ENCODE measurements at regions not wholly inside any gene's neighbourhood (a gene's known extent, or its start where the extent isn't known, plus 50 kb on each side); places are given as distances from the start of the nearest gene placed in this dataset.

- TF ChIP-seq, protein P1, sequence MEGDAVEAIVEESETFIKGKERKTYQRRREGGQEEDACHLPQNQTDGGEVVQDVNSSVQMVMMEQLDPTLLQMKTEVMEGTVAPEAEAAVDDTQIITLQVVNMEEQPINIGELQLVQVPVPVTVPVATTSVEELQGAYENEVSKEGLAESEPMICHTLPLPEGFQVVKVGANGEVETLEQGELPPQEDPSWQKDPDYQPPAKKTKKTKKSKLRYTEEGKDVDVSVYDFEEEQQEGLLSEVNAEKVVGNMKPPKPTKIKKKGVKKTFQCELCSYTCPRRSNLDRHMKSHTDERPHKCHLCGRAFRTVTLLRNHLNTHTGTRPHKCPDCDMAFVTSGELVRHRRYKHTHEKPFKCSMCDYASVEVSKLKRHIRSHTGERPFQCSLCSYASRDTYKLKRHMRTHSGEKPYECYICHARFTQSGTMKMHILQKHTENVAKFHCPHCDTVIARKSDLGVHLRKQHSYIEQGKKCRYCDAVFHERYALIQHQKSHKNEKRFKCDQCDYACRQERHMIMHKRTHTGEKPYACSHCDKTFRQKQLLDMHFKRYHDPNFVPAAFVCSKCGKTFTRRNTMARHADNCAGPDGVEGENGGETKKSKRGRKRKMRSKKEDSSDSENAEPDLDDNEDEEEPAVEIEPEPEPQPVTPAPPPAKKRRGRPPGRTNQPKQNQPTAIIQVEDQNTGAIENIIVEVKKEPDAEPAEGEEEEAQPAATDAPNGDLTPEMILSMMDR (IDR thresholded peaks at IDR 0.05): no peak
- Histone ChIP-seq H3K9me3 (peaks cover 11% of the 10 kb centered on the region), H3K4me3 (no peak overlapping the region), H3K27ac (no peak overlapping the region), H3K27me3 (ENCODE audit: insufficient read depth in 3 of 3, low read length in 2 of 3) (no peaks in the 10 kb centered on the region), H3K4me1 (no peaks in the 10 kb centered on the region), H3K36me3 (ENCODE audit: insufficient read depth in 1 of 2, low read depth in 1 of 2) (no peaks in the 10 kb centered on the region)
- DNase-seq (no peak), ATAC-seq (no peak)
- intact Hi-C loops (cut with DNase I): no loop called here
- WGBS, 3 donors: 43 to 54% (median 48%) methylated on average over 2 of the region's 2 CpGs
Measured at GRCh38 chr1:67960766-67961165, 89.7 kb downstream of the DIRAS3 start.

DNA sequence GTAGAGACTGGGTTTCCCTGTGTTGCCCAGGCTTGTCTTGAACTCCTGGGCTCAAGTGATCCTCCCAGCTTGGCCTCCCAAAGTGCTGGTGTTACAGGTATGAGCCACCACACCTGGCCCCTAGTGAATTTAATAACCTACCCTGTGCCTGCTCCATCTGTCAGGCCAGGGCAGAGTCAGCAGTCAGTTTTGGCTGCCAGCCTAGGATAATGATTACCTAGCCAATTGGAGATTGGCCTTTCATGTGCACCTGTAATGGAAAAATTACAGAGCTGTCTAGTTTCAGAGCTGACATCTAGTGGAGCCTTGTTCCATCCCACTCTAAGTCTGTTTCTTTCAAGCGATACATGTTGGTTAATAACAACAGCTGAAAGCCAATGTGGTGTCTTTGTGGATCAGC lies 92.0 kb downstream of the DIRAS3 start:
- no peak for DNase-seq
- H3K36me3 ChIP-seq (ENCODE audit: insufficient read depth in 1 of 2, low read depth in 1 of 2): no peaks in the 10 kb centered on the region
- peaks cover 10% of the 10 kb centered on the region for H3K9me3 ChIP-seq
- no peak overlapping the region for H3K4me3 ChIP-seq
- intact Hi-C loops (cut with DNase I): no loop called here
- no peak overlapping the region for H3K27ac ChIP-seq
- TF ChIP-seq, protein P1 (IDR thresholded peaks at IDR 0.05): no peak
- ATAC-seq: no peak
- 93 to 97% (median 95%) methylated on average over 1 of the region's 1 CpG for WGBS, 3 donors
- no peaks in the 10 kb centered on the region for H3K27me3 ChIP-seq (ENCODE audit: insufficient read depth in 3 of 3, low read length in 2 of 3)
- peaks cover 1% of the 10 kb centered on the region for H3K4me1 ChIP-seq

GRCh38 chr1:67957066-67957465 lies 93.4 kb downstream of the DIRAS3 start:
- H3K9me3 ChIP-seq: no peaks in the 10 kb centered on the region
- H3K27me3 ChIP-seq (ENCODE audit: insufficient read depth in 3 of 3, low read length in 2 of 3): no peaks in the 10 kb centered on the region
- 47 to 67% (median 61%) methylated on average over 5 of the region's 5 CpGs for WGBS, 3 donors
- no peak overlapping the region for H3K4me3 ChIP-seq
- H3K4me1 ChIP-seq: peaks cover 7% of the 10 kb centered on the region
- DNase-seq (no peak), ATAC-seq (no peak)
- intact Hi-C loops (cut with DNase I): no loop called here
- TF ChIP-seq, protein P1 (IDR thresholded peaks at IDR 0.05): no peak
- H3K27ac ChIP-seq: no peak overlapping the region
- no peaks in the 10 kb centered on the region for H3K36me3 ChIP-seq (ENCODE audit: insufficient read depth in 1 of 2, low read depth in 1 of 2)

DNA sequence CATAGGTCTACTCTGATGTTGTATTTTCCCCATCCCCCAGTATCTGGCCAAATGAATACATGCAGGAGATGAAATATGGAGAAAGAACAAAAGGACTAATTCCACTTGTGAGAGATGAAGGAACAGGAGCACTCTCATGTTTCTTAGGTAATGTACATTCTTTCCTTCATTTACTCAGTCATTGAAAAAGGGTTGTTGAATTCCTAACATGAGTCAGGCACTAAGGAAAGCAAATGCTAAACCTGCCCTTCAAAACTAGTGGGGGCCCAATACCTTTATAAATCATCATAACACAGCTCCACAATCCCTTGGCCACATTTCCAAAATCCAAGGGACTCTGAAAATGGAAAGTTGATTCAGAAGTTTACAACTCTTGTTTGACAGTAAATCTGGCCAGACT lies 94.3 kb downstream of the DIRAS3 start:
- no peak overlapping the region for H3K27ac ChIP-seq
- peaks cover 7% of the 10 kb centered on the region for H3K4me1 ChIP-seq
- intact Hi-C loops (cut with DNase I): no loop called here
- DNase-seq (no peak), ATAC-seq (no peak)
- TF ChIP-seq, protein P1 (IDR thresholded peaks at IDR 0.05): no peak
- no peaks in the 10 kb centered on the region for H3K27me3 ChIP-seq (ENCODE audit: insufficient read depth in 3 of 3, low read length in 2 of 3)
- no peaks in the 10 kb centered on the region for H3K36me3 ChIP-seq (ENCODE audit: insufficient read depth in 1 of 2, low read depth in 1 of 2)
- H3K4me3 ChIP-seq: no peak overlapping the region
- no peaks in the 10 kb centered on the region for H3K9me3 ChIP-seq

DNA sequence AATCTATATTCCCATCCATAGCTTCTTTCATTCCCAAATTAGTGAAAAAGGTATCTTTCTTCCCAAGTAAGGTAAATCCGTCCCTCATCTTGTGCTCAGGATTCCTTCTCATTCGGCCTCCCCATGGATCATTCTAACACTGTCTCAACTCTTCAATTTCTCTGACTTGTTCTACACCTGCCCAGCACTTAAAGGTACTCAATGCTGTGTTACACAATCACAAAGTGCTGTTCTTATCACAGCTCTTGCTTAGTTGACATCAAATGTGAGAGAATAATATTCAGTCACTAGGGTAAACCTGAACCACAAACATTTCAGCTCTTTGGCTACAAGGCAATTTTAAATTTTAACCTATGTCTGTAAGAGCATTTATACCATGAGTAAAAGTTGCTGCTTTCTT lies 94.8 kb downstream of the DIRAS3 start:
- ATAC-seq (no peak), DNase-seq (no peak)
- TF ChIP-seq, protein P1 (IDR thresholded peaks at IDR 0.05): no peak
- H3K4me3 ChIP-seq: no peak overlapping the region
- no peaks in the 10 kb centered on the region for H3K9me3 ChIP-seq
- WGBS, 3 donors: 93 to 97% (median 97%) methylated on average over 2 of the region's 2 CpGs
- no peaks in the 10 kb centered on the region for H3K36me3 ChIP-seq (ENCODE audit: insufficient read depth in 1 of 2, low read depth in 1 of 2)
- peaks cover 7% of the 10 kb centered on the region for H3K4me1 ChIP-seq
- intact Hi-C loops (cut with DNase I): no loop called here
- H3K27ac ChIP-seq: no peak overlapping the region
- no peaks in the 10 kb centered on the region for H3K27me3 ChIP-seq (ENCODE audit: insufficient read depth in 3 of 3, low read length in 2 of 3)

Measured in psoas muscle (tissue), 7 donors.